Adrenal gland (tissue), 9 donors: ENCODE measurements at regions not wholly inside any gene's neighbourhood (a gene's known extent, or its start where the extent isn't known, plus 50 kb on each side); places are given as distances from the start of the nearest gene placed in this dataset.

Experiments
- DNase-seq, 7 donors: peaks; one replicate each; pipeline ENCODE4 v3.0.0-alpha.2; 2019 to 2020
- H3K27ac ChIP-seq, 5 donors: fragments of 200-600 bp; sonication (generic) in 4 of 5; 1 replicate in 3 of 5; 2 replicates in 2 of 5; pipeline versions ENCODE4 v1.5.1 to v1.8.0; 2016 to 2020; ENCODE audit warnings: mild to moderate bottlenecking in 1 of 5
- H3K27me3 ChIP-seq: fragments of 200-600 bp; 2 replicates; pipeline ENCODE4 v1.8.0; 2021
- H3K36me3 ChIP-seq, 2 donors: fragments of 200-600 bp; replicated peaks in 1 of 2; 1 replicate in 1 of 2; 2 replicates in 1 of 2; pipeline versions ENCODE4 v1.5.1 to v1.8.0; 2018 to 2022
- H3K4me1 ChIP-seq, 2 donors: fragments of 200-600 bp; replicated peaks in 1 of 2; 1 replicate in 1 of 2; 2 replicates in 1 of 2; pipeline versions ENCODE4 v1.5.1 to v1.8.0; 2018 to 2021
- H3K4me3 ChIP-seq, 4 donors: fragments of 200-600 bp; sonication (generic) in 3 of 4; one replicate each; pipeline ENCODE4 v1.5.1; 2016 to 2018
- H3K9me3 ChIP-seq, 3 donors: fragments of 200-600 bp; sonication (generic) in 1 of 3; replicated peaks in 1 of 3; 1 replicate in 2 of 3; 2 replicates in 1 of 3; pipeline versions ENCODE4 v1.5.1 to v1.8.0; 2016 to 2021
- CTCF ChIP-seq, 6 experiments: fragments of 450-650 bp in 4 of 6; fragments of 200-600 bp in 2 of 6; sonication (generic) in 1 of 6; IDR thresholded peaks; 1 replicate in 5 of 6; 2 replicates in 1 of 6; pipeline versions ENCODE4 v1.5.1 to v1.8.0; 2016 to 2021; ENCODE audit warnings: antibody characterized with exemption in 6 of 6, mild to moderate bottlenecking in 2 of 6, moderate library complexity in 1 of 6
- POLR2A ChIP-seq, 2 donors: fragments of 450-650 bp; IDR thresholded peaks; one replicate each; pipeline ENCODE4 v1.6.1; 2017; ENCODE audit warnings: antibody characterized with exemption in 2 of 2, mild to moderate bottlenecking in 2 of 2, moderate library complexity in 1 of 2
- WGBS, 4 donors: extraction: QIAGEN DNeasy Blood & Tissue Kit in 2 of 4; methylation state at CpG; one replicate each; pipeline versions ENCODE4 v1.1.5 to v1.1.7; 2013 to 2017; 5-methylcytosine and 5-hydroxymethylcytosine counted together
- intact Hi-C, 2 donors: fragments of 100-400 bp; cut with DNase I; formaldehyde crosslinking; loops; one replicate each; pipeline versions ENCODE4 v1.14.1 to v1.15.0; 2022 to 2023
- donor health status: healthy with polysubstance abuse.
- donor health status: Bipolar disorder and iron deficiency.
- donor health status: DM: yes; HTN: yes; CAD: no.
- donor health status: DM: no; HTN: no; CAD: no.
- donor health status: DM: no; HTN: no; CAD: no.

DNA sequence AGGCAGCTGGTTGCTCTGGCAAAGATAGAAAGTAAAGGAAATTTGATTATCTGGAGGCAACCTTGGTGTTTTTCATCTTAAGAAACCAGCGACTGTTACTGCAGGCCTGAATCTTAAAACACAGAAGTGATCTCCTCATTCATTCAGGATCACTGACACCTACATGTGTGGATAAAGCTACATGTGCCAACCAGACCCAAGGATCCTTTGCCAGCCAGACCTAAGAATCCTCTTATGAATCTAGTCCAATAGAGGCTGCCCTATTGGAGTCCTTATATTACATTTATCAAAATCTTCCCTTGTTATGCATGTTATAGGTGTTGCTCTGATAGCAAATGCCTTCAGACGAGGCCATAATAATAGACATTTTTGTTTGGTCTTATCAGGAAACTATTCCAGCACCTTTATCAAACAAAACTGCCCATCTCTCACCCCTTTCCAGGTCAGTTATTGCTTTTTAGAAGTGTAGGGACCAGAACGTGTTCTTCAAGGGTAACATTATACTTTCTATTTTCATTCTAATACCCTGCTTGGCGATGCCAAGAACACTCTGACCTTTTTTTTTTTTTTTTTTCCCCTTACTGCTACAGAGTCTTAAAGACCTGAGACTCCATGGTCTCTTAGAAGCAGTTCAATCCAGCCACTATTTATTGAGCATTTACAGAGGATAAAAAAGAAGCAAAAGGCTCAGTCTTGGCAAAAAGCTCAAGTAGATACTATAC, 175.5 kb upstream of the PTBP2 start:
- intact Hi-C loops = no loop called here
- TF ChIP-seq POLR2A (IDR thresholded peaks at IDR 0.05) = no peak
- no peak for TF ChIP-seq CTCF (IDR thresholded peaks at IDR 0.05)
- no peak for DNase-seq
- Histone ChIP-seq H3K27ac (no peak overlapping the region), H3K36me3 (no peaks in the 10 kb centered on the region), H3K4me1 (no peaks in the 10 kb centered on the region), H3K9me3 (no peaks in the 10 kb centered on the region), H3K27me3 (no peaks in the 10 kb centered on the region), H3K4me3 (no peak overlapping the region)
- WGBS, 4 donors = 83 to 89% (median 86%) methylated on average over 4 of the region's 4 CpGs

DNA sequence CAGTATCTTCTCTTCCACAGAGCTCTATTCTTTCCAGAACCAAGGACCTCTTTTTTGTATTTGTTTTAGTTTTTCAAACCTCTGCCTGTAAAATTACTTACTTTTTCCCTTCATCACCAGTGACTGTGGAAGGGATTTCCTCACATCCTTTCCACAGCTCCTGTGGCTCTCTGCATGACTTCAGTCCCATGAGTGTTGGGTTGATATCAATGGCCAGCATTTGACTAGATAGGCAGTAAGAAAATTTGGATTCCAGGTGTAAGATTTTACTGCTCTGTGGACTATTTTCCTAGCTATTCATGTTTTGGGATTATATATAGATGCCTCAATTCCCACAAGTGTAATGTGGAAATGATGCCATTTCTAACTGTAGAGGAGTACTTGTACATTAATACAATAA, 171.5 kb upstream of the PTBP2 start:
- no peaks in the 10 kb centered on the region for H3K36me3 ChIP-seq
- intact Hi-C loops = no loop called here
- no peak overlapping the region for H3K27ac ChIP-seq
- no peaks in the 10 kb centered on the region for H3K27me3 ChIP-seq
- TF ChIP-seq CTCF (IDR thresholded peaks at IDR 0.05) (no peak), POLR2A (IDR thresholded peaks at IDR 0.05) (no peak)
- no peaks in the 10 kb centered on the region for H3K4me1 ChIP-seq
- no peak overlapping the region for H3K4me3 ChIP-seq
- H3K9me3 ChIP-seq = no peaks in the 10 kb centered on the region
- no peak for DNase-seq

DNA sequence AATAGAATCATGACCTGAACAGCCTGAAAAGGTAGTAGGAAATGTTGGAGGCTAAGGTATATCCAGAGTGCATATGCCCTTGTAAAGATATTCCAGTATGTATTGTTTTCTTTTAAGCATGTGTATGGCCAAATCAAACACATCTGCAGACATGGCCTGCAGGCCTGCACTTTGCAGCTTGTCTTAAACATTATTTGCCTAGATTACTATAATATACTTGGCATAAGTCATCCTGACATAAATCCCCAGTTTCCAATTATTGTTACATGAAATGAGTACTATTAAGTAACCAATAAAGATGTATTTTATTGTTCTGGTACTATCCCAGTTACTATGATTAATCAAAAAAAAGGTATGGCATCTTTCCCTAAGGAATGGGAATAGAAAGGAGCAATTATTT, 169.1 kb upstream of the PTBP2 start:
- H3K27ac ChIP-seq = no peak overlapping the region
- no peaks in the 10 kb centered on the region for H3K4me1 ChIP-seq
- H3K27me3 ChIP-seq = no peaks in the 10 kb centered on the region
- no peak overlapping the region for H3K4me3 ChIP-seq
- H3K36me3 ChIP-seq = no peaks in the 10 kb centered on the region
- DNase-seq = no peak
- TF ChIP-seq CTCF (IDR thresholded peaks at IDR 0.05) (no peak), POLR2A (IDR thresholded peaks at IDR 0.05) (no peak)
- intact Hi-C loops = no loop called here
- H3K9me3 ChIP-seq = no peaks in the 10 kb centered on the region

DNA sequence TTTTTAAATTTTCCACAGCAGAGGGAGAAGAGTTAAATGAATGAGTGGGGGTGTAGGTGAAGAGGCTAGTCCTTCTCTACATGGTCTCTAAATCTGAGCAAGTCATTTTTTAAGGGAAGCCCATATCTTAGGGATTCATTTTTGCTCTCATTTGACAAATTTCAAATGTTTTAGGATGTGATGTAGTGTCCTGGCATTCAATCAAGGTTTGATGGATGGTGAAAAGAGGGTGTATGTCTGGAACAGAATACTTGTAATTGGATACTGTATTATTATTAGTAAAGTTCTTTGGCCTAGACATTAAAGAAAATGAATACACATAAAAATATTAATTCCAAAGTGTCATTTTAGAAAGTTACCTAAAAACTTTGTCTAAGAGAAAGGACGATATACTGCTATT, 167.8 kb upstream of the PTBP2 start:
- Histone ChIP-seq H3K36me3 (no peaks in the 10 kb centered on the region), H3K27me3 (no peaks in the 10 kb centered on the region), H3K4me1 (no peaks in the 10 kb centered on the region), H3K4me3 (no peak overlapping the region), H3K9me3 (no peaks in the 10 kb centered on the region), H3K27ac (no peak overlapping the region)
- intact Hi-C loops = no loop called here
- WGBS, 4 donors = 87 to 100% (median 93%) methylated on average over 1 of the region's 1 CpG
- no peak for DNase-seq
- TF ChIP-seq CTCF (IDR thresholded peaks at IDR 0.05) (no peak), POLR2A (IDR thresholded peaks at IDR 0.05) (no peak)
